H7 (cell line): ENCODE measurements at regions not wholly inside any gene's neighbourhood (a gene's known extent, or its start where the extent isn't known, plus 50 kb on each side); places are given as distances from the start of the nearest gene placed in this dataset.
"Not testable (repeated sequence)": the region's sequence is repeated elsewhere in the genome, so short reads cannot be mapped to it uniquely, and the experiment has no call there.

ENCODE experiments used
- DNase-seq: peaks from one replicate; pipeline ENCODE4 v3.0.0; 2012
- H3K27me3 ChIP-seq: 2 replicates; pipeline ENCODE4 v1.6.0; 2011; ENCODE audit warnings: mild to moderate bottlenecking, low read length; ENCODE audit not compliant: control insufficient read depth, insufficient read depth
- H3K36me3 ChIP-seq: replicated peaks from 2 replicates; pipeline ENCODE4 v1.5.1; 2011; ENCODE audit warnings: low read length; ENCODE audit not compliant: control insufficient read depth, insufficient read depth
- H3K4me3 ChIP-seq: 2 replicates; pipeline ENCODE4 v1.5.1; 2011; ENCODE audit warnings: low read depth, mild to moderate bottlenecking, control low read depth, low read length, moderate library complexity; ENCODE audit not compliant: insufficient read depth

- H3K36me3 ChIP-seq = no peaks in the 10 kb centered on the region
- no peaks in the 10 kb centered on the region for H3K27me3 ChIP-seq
- no peak overlapping the region for H3K4me3 ChIP-seq
- no peak for DNase-seq
Measured at GRCh38 chr4:14132301-14132700, 504.8 kb upstream of the BOD1L1 start.

- no peak overlapping the region for H3K4me3 ChIP-seq
Measured at GRCh38 chr4:14138106-14138505, 510.6 kb upstream of the BOD1L1 start.

GRCh38 chr4:14143892-14144291 lies 516.4 kb upstream of the BOD1L1 start:
- Histone ChIP-seq H3K36me3 (no peaks in the 10 kb centered on the region), H3K4me3 (no peak overlapping the region), H3K27me3 (no peaks in the 10 kb centered on the region)
- DNase-seq = peak; percentile 1

More at GRCh38 chr4:14138106-14138505, 510.6 kb upstream of the BOD1L1 start:
- DNase-seq = no peak
- Histone ChIP-seq H3K27me3 (no peaks in the 10 kb centered on the region), H3K36me3 (no peaks in the 10 kb centered on the region)

- DNase-seq = no peak
- H3K4me3 ChIP-seq = no peak overlapping the region
- no peaks in the 10 kb centered on the region for H3K36me3 ChIP-seq
- H3K27me3 ChIP-seq = no peaks in the 10 kb centered on the region
Measured at GRCh38 chr4:14149176-14150053, 521.9 kb upstream of the BOD1L1 start.

- Histone ChIP-seq H3K27me3 (no peaks in the 10 kb centered on the region), H3K36me3 (no peaks in the 10 kb centered on the region), H3K4me3 (no peak overlapping the region)
- no peak for DNase-seq
Measured at GRCh38 chr4:14151101-14151500, 523.6 kb upstream of the BOD1L1 start.

GRCh38 chr4:14152834-14153519 lies 525.5 kb upstream of the BOD1L1 start:
- H3K4me3 ChIP-seq = no peak overlapping the region
- DNase-seq = no peak
- no peaks in the 10 kb centered on the region for H3K27me3 ChIP-seq
- H3K36me3 ChIP-seq = no peaks in the 10 kb centered on the region

- no peaks in the 10 kb centered on the region for H3K27me3 ChIP-seq
- DNase-seq = no peak
- H3K4me3 ChIP-seq = no peak overlapping the region
- no peaks in the 10 kb centered on the region for H3K36me3 ChIP-seq
Measured at GRCh38 chr4:14155803-14156202, 528.3 kb upstream of the BOD1L1 start.

- H3K4me3 ChIP-seq = no peak overlapping the region
- DNase-seq = no peak
- H3K27me3 ChIP-seq = no peaks in the 10 kb centered on the region
- H3K36me3 ChIP-seq = no peaks in the 10 kb centered on the region
Measured at GRCh38 chr4:14157262-14157661, 529.7 kb upstream of the BOD1L1 start.

GRCh38 chr4:14165222-14165920 lies 537.8 kb upstream of the BOD1L1 start:
- no peak for DNase-seq
- no peaks in the 10 kb centered on the region for H3K36me3 ChIP-seq
- no peaks in the 10 kb centered on the region for H3K27me3 ChIP-seq
- no peak overlapping the region for H3K4me3 ChIP-seq

- Histone ChIP-seq H3K36me3 (no peaks in the 10 kb centered on the region), H3K4me3 (no peak overlapping the region), H3K27me3 (no peaks in the 10 kb centered on the region)
- no peak for DNase-seq
Measured at GRCh38 chr4:14167876-14168510, 540.5 kb upstream of the BOD1L1 start.

- no peak for DNase-seq
- Histone ChIP-seq H3K4me3 (no peak overlapping the region), H3K36me3 (no peaks in the 10 kb centered on the region), H3K27me3 (no peaks in the 10 kb centered on the region)
Measured at GRCh38 chr4:14168919-14169318, 541.4 kb upstream of the BOD1L1 start.

GRCh38 chr4:14169460-14169859 lies 541.9 kb upstream of the BOD1L1 start:
- Histone ChIP-seq H3K36me3 (no peaks in the 10 kb centered on the region), H3K27me3 (no peaks in the 10 kb centered on the region), H3K4me3 (no peak overlapping the region)
- no peak for DNase-seq

GRCh38 chr4:14169940-14170339 lies 542.4 kb upstream of the BOD1L1 start:
- not testable (repeated sequence) for DNase-seq

GRCh38 chr4:14176613-14177012 lies 549.1 kb upstream of the BOD1L1 start:
- H3K27me3 ChIP-seq = no peaks in the 10 kb centered on the region
- no peaks in the 10 kb centered on the region for H3K36me3 ChIP-seq
- no peak for DNase-seq
- H3K4me3 ChIP-seq = no peak overlapping the region

More at GRCh38 chr4:14169940-14170339, 542.4 kb upstream of the BOD1L1 start:
- H3K27me3 ChIP-seq, H3K36me3 ChIP-seq, H3K4me3 ChIP-seq: not testable (repeated sequence)
